Natural killer cell (primary cell): ENCODE measurements at regions not wholly inside any gene's neighbourhood (a gene's known extent, or its start where the extent isn't known, plus 50 kb on each side); places are given as distances from the start of the nearest gene placed in this dataset.

ENCODE experiments used
- ATAC-seq, 3 donors: fragments of 150-1000 bp in 2 of 3; fragments of 200-7000 bp in 1 of 3; cut with Tn5 transposase; 1 replicate in 1 of 3; 2 replicates in 2 of 3; pipeline ENCODE4 v1.10.0; 2021; ENCODE audit warnings: mild to moderate bottlenecking in 2 of 3, moderate library complexity in 2 of 3
- DNase-seq, 2 donors: peaks; one replicate each; pipeline versions ENCODE4 v3.0.0 to v3.0.0-alpha.2; 2013 to 2021; ENCODE audit warnings: mixed read lengths in 1 of 2
- H3K27ac ChIP-seq: one replicate; pipeline ENCODE4 v1.5.1; 2013; ENCODE audit warnings: mild to moderate bottlenecking, low read length
- H3K27me3 ChIP-seq: one replicate; pipeline ENCODE4 v1.6.1; 2013; ENCODE audit warnings: low read length; ENCODE audit not compliant: control insufficient read depth, insufficient read depth
- H3K36me3 ChIP-seq: one replicate; pipeline ENCODE4 v1.6.1; 2013; ENCODE audit warnings: low read length; ENCODE audit not compliant: control insufficient read depth, insufficient read depth
- H3K4me1 ChIP-seq: one replicate; pipeline ENCODE4 v1.6.1; 2013; ENCODE audit warnings: low read length; ENCODE audit not compliant: control insufficient read depth, insufficient read depth
- H3K4me3 ChIP-seq: one replicate; pipeline ENCODE4 v1.5.1; 2013; ENCODE audit warnings: low read length
- H3K9me3 ChIP-seq: one replicate; pipeline ENCODE4 v1.6.1; 2013; ENCODE audit warnings: low read length; ENCODE audit not compliant: control insufficient read depth, insufficient read depth
- H3K27ac Mint-ChIP-seq, 2 donors: one replicate each; pipeline ENCODE4 v1.8.0; 2022; ENCODE audit warnings: mild to moderate bottlenecking in 2 of 2, mixed read lengths in 2 of 2, moderate library complexity in 1 of 2
- H3K27me3 Mint-ChIP-seq, 2 donors: one replicate each; pipeline ENCODE4 v1.8.0; 2022; ENCODE audit warnings: low read depth in 2 of 2, mixed read lengths in 2 of 2
- H3K36me3 Mint-ChIP-seq: one replicate; pipeline ENCODE4 v1.8.0; 2022; ENCODE audit warnings: mixed read lengths
- H3K4me1 Mint-ChIP-seq, 2 donors: one replicate each; pipeline ENCODE4 v1.8.0; 2022; ENCODE audit warnings: mixed read lengths in 2 of 2
- H3K4me3 Mint-ChIP-seq: one replicate; pipeline ENCODE4 v1.8.0; 2022; ENCODE audit warnings: mild to moderate bottlenecking, moderate library complexity, mixed read lengths
- H3K9me3 Mint-ChIP-seq, 2 donors: one replicate each; pipeline ENCODE4 v1.8.0; 2022; ENCODE audit warnings: mixed read lengths in 2 of 2
- CTCF ChIP-seq: fragments of 200-600 bp; IDR thresholded peaks from one replicate; pipeline ENCODE4 v1.8.0; 2022; ENCODE audit warnings: antibody characterized with exemption
- WGBS: methylation state at CpG from one replicate; pipeline ENCODE4 v1.1.7; 2013; ENCODE audit warnings: missing lambda C conversion rate; ENCODE audit not compliant: insufficient coverage; 5-methylcytosine and 5-hydroxymethylcytosine counted together
- intact Hi-C: fragments of 100-400 bp; cut with micrococcal nuclease; formaldehyde crosslinking; loops from one replicate; pipeline ENCODE4 v1.14.2; 2022

DNA sequence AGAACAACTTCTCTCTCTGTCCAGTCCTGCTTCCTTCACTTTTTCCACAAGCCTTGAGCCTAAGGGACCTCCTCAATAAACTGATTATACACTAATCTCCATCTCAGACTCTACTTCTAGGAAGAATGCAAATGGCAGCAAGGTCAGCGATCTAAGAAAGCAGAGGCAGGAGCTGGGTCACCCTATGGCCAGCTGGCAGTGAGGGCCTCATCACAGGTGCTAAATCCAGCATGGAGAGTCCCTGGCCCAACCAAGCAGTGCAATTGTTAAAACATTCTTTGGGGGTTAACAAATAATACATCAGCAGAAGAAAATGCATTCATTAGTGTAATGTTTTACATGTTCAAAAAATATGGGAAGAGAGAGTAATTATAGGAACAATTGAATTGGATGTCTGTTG, 416.0 kb downstream of the SIPA1L2 start:
- no peak for ATAC-seq
- H3K4me3 Mint-ChIP-seq = no peak overlapping the region
- TF ChIP-seq CTCF = no peak

GRCh38 chr1:232212253-232212652, 417.7 kb downstream of the SIPA1L2 start:
- no peak for TF ChIP-seq CTCF
- WGBS = 76% methylated on average over 1 of the region's 1 CpG
- H3K36me3 Mint-ChIP-seq = no peaks in the 10 kb centered on the region
- H3K36me3 ChIP-seq = no peaks in the 10 kb centered on the region
- no peaks in the 10 kb centered on the region for H3K4me1 ChIP-seq
- no peaks in the 10 kb centered on the region for H3K9me3 Mint-ChIP-seq
- intact Hi-C loops = no loop called here
- no peak for DNase-seq
- H3K27me3 Mint-ChIP-seq = peaks cover 10% of the 10 kb centered on the region in 2 donors
- ATAC-seq = no peak
- no peaks in the 10 kb centered on the region for H3K9me3 ChIP-seq
- H3K4me3 ChIP-seq = no peak overlapping the region
- no peaks in the 10 kb centered on the region for H3K4me1 Mint-ChIP-seq
- no peak overlapping the region for H3K27ac Mint-ChIP-seq
- H3K27me3 ChIP-seq = no peaks in the 10 kb centered on the region
- no peak overlapping the region for H3K27ac ChIP-seq
- H3K4me3 Mint-ChIP-seq = no peak overlapping the region

More for the DNA sequence above, 416.0 kb downstream of the SIPA1L2 start:
- Mint-ChIP-seq H3K9me3 (no peaks in the 10 kb centered on the region), H3K27ac (no peak overlapping the region), H3K4me1 (no peaks in the 10 kb centered on the region), H3K36me3 (no peaks in the 10 kb centered on the region), H3K27me3 (peaks cover 9 to 10% of the 10 kb centered on the region in 2 donors)
- H3K36me3 ChIP-seq = no peaks in the 10 kb centered on the region
- intact Hi-C loops = no loop called here
- H3K4me1 ChIP-seq = no peaks in the 10 kb centered on the region
- H3K27me3 ChIP-seq = no peaks in the 10 kb centered on the region
- 94% methylated on average over 1 of the region's 1 CpG for WGBS
- H3K9me3 ChIP-seq = no peaks in the 10 kb centered on the region
- no peak for DNase-seq
- H3K4me3 ChIP-seq = no peak overlapping the region
- H3K27ac ChIP-seq = no peak overlapping the region

- Histone ChIP-seq H3K9me3 (no peaks in the 10 kb centered on the region), H3K4me1 (no peaks in the 10 kb centered on the region), H3K36me3 (no peaks in the 10 kb centered on the region), H3K27ac (no peak overlapping the region), H3K27me3 (no peaks in the 10 kb centered on the region), H3K4me3 (no peak overlapping the region)
- no peak for TF ChIP-seq CTCF
- Mint-ChIP-seq H3K4me1 (no peaks in the 10 kb centered on the region), H3K4me3 (no peak overlapping the region), H3K36me3 (no peaks in the 10 kb centered on the region), H3K9me3 (no peaks in the 10 kb centered on the region), H3K27ac (no peak overlapping the region), H3K27me3 (peaks cover 12 to 18% of the 10 kb centered on the region in 2 donors)
- intact Hi-C loops = no loop called here
- WGBS = 79% methylated on average over 2 of the region's 2 CpGs
- no peak for DNase-seq
- ATAC-seq = no peak
These were observed 418.8 kb downstream of the SIPA1L2 start for GRCh38 chr1:232211149-232211548.

- no peaks in the 10 kb centered on the region for H3K36me3 ChIP-seq
- intact Hi-C loops = no loop called here
These were observed 420.6 kb downstream of the SIPA1L2 start for GRCh38 chr1:232209357-232209756.

More at GRCh38 chr1:232209357-232209756, 420.6 kb downstream of the SIPA1L2 start:
- 79% methylated on average over 4 of the region's 4 CpGs for WGBS
- Histone ChIP-seq H3K4me3 (no peak overlapping the region), H3K27me3 (no peaks in the 10 kb centered on the region), H3K4me1 (no peaks in the 10 kb centered on the region), H3K27ac (no peak overlapping the region), H3K9me3 (no peaks in the 10 kb centered on the region)
- ATAC-seq (no peak), DNase-seq (no peak)
- H3K4me1 Mint-ChIP-seq = no peaks in the 10 kb centered on the region
- peaks cover 12 to 18% of the 10 kb centered on the region in 2 donors for H3K27me3 Mint-ChIP-seq
- H3K9me3 Mint-ChIP-seq = no peaks in the 10 kb centered on the region
- H3K36me3 Mint-ChIP-seq = no peaks in the 10 kb centered on the region
- H3K27ac Mint-ChIP-seq = no peak overlapping the region
- no peak overlapping the region for H3K4me3 Mint-ChIP-seq
- no peak for TF ChIP-seq CTCF
